PC-9 (cell line): ENCODE measurements at regions not wholly inside any gene's neighbourhood (a gene's known extent, or its start where the extent isn't known, plus 50 kb on each side); places are given as distances from the start of the nearest gene placed in this dataset.

Experiments
- CTCF ChIP-seq: fragments of 200-600 bp; sonication (generic); conservative IDR thresholded peaks from 2 replicates; pipeline ENCODE4 v1.6.1; 2017; ENCODE audit warnings: mixed run types, antibody characterized with exemption, mild to moderate bottlenecking, moderate library complexity
- EZH2 ChIP-seq: fragments of 200-600 bp; sonication (generic); IDR thresholded peaks from 2 replicates; pipeline ENCODE4 v1.8.0; 2017; ENCODE audit warnings: antibody characterized with exemption, low read depth

- TF ChIP-seq CTCF (no peak), EZH2 (no peak)
Measured at GRCh38 chr11:42043312-42043711, 583.9 kb upstream of the LRRC4C start.
